HG02763 (cell line): ENCODE measurements at regions not wholly inside any gene's neighbourhood (a gene's known extent, or its start where the extent isn't known, plus 50 kb on each side); places are given as distances from the start of the nearest gene placed in this dataset.

Experiments used
- ATAC-seq: cut with Tn5 transposase; IDR thresholded peaks from one replicate; pipeline ENCODE4 v1.9.1; 2021; ENCODE audit warnings: mild to moderate bottlenecking, moderate library complexity; ENCODE audit not compliant: unreplicated experiment

DNA sequence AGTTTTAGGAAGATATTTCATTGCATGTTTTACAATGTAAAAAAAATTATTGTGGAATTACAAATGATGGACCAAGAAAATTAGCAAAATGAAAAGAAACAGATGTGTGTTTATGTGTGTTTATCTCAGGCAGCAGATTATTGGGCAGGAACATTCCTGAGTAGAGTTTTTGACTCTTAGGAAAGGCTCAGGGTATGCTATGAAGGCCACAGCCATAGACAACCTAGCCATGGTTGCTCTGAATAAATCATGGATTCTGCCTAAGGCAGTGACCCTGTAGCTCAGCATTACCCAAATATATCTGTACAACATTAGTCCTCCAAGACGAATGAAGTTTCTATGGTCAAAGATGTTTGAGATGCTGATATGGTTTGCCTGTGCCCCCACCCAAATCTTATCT lies 298.3 kb downstream of the PTEN start:
- no peak for ATAC-seq

DNA sequence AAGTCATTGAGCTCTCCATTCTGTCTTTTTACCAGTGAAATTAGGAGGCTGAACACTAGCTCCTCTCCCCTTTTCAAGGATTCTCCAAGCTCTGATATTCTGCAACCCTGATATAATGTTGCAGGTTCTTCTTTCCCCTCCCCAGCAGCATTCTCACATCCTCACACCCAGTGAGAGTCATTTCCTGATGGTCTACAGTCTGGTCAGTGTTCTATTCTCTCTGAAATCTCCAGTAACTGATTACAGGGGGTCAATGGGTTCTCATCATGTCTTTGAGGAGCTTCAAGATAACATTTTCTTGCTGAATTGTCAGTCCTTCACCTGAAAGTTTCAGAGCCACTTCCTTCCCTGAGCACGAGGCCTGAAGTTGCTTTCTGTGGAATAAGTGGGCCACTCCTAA lies 299.4 kb downstream of the PTEN start:
- ATAC-seq = no peak

DNA sequence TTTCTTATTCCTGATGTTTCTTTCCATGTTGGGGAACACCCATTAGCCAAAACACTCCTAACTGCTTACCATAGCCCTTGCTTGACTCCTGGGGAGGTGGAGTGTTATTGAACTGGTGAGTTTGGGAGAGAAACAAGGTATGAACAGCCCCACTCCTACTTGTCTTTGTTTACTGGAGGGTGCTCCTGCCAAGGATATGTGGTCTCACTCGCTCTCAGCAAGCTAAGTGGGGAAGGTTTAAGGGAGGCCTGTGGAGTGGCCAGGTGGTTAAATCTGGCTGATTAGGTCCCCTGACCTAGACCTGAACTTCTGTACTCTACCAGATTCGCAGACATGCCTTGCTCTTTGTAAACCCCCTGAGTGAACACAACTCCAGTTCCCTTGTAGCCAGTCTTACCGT lies 300.1 kb downstream of the PTEN start:
- ATAC-seq = no peak

GRCh38 chr10:88164471-88164870 lies 301.0 kb downstream of the PTEN start:
- ATAC-seq = no peak

- ATAC-seq = no peak
Measured at GRCh38 chr10:88165849-88166271, 302.4 kb downstream of the PTEN start.

- ATAC-seq = no peak
Measured at GRCh38 chr10:88168171-88169036, 305.0 kb downstream of the PTEN start.

GRCh38 chr10:88169037-88169319 lies 305.6 kb downstream of the PTEN start:
- no peak for ATAC-seq

DNA sequence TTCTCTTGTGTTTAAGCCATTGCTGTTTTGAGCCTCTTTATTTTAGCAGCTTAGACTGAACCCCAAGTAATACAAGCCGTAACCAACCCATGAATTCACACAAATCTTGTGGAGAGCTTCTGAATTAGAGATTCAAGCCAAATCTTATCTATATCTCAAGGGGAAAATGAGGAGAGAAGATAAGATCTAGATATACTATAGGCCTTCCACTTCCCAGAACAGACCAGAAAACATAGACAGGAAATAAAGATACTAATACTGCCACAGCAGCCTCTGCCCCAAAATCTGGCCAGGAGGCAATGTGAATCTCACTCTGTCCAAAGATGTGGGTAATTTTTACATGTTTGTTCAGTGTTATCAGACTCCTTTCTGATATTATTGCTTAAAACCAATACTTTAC lies 307.2 kb downstream of the PTEN start:
- ATAC-seq = no peak

DNA sequence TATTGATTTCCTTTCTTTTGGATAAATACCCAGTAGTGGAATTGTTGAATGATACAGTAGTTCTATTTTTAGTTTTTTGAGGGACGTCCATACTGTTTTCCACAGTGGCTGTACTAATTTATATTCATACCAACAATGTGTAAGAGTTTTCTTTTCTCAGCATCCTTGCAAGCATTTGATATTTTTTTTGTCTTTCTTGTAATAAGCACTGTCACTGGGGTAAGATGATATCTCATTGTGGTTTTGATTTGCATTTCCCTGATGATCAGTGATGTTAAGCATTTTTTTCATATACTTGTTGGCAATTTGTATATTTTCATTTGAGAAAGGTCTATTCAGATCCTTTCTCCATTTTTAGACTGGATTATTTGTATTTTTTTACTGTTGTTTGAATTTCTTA lies 308.7 kb downstream of the PTEN start:
- no peak for ATAC-seq

DNA sequence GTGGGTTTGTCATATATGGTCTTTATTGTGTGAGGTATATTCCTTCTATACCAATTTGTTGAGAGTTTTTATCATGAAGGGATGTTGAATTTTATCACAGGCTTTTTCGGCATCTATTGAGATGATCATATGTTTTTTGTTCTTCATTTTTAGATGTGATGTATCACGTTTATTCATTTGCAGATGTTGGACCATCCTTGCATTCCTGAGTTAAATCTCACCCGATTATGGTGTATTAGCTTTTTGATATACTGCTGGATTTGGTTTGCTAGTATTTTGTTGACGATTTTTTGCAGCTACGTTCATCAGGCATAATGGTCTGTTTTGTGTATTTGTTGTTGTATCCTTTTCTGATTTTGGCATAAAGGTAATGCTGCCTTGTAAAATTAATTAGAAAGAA lies 311.0 kb downstream of the PTEN start:
- no peak for ATAC-seq

- ATAC-seq = no peak
Measured at GRCh38 chr10:88178758-88179157, 315.3 kb downstream of the PTEN start.

- ATAC-seq = no peak
Measured at GRCh38 chr10:88179831-88180230, 316.4 kb downstream of the PTEN start.

- ATAC-seq = no peak
Measured at GRCh38 chr10:88181902-88182600, 318.6 kb downstream of the PTEN start.

GRCh38 chr10:88182601-88182930 lies 319.1 kb downstream of the PTEN start:
- no peak for ATAC-seq

DNA sequence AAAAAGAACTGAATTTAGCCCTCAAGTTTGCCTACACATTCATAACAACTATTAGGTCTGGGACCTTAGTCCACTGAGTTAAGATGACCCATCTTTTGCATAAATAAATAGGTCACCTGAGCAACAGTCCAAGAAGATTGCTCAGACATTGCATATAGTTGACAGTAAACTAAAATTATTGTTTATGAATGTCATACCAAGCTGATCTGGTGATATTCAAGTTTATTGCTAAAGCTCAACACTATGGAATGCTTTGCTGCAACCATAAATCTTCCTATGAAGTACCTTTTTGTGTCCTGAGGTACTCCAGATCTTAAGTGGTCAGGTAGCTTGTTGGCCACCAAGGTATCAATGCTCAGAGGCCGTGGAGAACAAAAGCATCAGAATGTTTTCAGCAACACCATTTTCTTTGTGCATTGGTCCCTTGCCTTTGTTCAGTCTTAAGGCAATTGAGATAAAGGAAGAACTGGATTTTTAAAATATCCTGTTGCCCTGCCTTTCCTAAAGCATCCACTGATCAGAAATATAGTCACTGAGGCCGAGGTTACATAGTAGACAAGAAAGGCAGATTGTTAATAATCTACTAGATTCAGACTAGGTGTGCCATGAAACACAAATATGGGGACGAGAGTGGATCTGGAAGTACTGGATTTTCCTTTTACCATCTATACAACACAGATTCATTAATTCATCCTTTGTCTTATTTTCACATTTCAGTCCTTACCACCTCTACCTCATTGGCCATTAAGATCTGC lies 321.3 kb downstream of the PTEN start:
- ATAC-seq = no peak

DNA sequence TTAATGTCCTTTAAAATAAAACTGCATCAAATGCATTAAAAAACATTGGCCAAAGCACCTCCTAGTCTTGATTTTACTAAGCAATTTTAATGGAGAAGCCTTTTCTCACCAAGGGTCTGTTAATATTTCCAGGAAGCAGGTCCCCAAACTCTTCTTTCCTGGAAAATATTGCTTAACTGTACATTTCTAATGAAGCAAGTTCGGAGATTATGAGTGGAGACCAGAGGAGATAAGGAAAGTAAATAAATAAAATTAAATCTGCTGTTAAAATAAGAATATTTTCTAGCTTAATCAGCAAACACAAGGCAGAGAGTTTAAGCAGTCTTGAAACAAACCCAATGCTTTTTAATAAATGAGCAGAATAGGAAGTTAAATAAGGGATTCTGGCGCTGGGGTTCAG lies 322.4 kb downstream of the PTEN start:
- ATAC-seq = no peak

DNA sequence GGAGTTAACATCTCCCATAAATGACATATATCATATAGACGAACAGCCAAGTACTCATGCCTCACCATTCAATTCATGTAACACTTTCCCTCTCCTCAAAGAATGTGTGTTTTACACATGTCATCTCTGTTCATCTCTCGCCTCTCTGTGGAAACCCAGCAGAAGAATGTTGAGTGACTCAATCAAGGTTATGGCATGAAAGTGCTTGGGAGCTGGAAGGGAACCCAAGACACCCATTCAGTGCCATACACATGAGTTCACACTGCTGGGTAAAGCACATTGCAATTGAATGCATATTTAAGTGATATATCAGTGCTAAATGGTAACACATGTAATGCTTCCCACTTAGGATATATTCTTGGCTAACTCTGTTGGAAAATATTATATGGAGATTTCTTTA lies 322.9 kb downstream of the PTEN start:
- no peak for ATAC-seq

GRCh38 chr10:88187472-88187871 lies 324.0 kb downstream of the PTEN start:
- no peak for ATAC-seq

DNA sequence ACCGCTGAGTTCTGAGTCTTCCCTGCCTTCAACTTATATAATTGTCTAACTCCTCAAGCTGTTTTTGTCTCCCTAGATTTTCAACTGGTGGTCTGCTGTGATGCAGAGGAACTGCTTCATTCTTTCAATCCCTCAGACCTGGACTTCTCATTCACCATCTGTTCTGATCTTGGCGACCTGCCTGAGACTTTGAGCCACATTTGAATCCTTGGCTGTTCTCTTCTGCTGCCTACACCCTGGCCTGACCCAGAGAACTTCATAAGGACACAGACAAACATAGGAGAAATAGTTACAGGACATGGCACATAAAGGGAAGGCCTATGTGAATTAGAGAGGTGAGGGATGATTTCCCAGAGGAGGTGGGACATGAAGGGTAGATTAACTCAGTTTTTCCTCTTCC lies 326.7 kb downstream of the PTEN start:
- ATAC-seq = no peak

DNA sequence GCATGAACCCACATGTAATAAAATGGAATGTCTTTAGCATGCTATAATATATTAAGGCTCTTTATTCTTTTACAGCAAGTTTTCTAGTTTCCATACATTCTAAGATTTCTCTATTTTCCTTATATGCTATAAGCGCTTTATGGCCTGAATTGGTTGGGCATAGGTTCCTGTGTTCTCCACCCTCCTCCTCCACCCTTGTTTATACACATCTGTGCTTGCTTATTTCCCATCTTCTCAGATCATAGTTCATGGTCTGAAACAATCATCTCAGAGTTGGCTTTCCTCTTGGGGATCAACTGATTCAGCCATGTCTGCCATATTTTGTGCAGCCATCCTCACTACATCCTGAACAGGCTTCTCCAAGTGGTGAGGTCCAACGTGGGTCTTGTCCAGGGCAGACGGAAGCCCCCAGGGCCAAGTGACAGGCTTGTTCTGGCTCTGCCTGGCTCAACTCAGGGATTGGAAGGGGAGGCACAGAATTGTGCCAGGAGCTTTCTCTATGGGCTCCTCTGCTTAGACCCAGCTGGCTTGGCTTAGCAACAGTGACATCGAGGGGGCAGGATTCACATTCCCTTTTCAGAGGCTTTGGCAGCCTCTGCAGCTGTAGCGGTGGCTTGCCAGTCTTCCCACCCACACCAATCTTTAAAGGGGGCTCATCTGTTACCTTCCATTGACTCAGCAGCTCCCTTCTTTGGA lies 327.3 kb downstream of the PTEN start:
- no peak for ATAC-seq

DNA sequence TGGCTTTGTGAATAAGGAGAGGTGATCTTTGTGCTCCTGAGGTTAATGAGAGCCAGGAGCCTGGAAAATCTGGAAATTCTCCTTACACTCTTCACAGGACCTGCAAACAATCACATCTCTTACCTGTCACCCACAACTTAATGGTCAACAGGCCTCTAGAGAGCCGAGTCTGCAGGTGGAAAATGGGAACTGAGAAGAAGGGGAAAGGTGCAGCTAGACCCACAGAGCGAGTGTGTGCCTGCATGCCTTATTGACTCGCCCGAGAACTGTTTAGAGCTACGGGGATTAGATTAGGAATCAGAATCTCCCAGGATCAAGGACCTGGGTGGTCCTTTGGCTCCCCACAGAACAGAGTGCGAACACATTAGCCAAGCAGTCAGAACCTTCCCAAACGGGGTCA lies 329.6 kb downstream of the PTEN start:
- ATAC-seq = no peak
